Thoracic aorta (tissue), 2 donors: ENCODE measurements at regions not wholly inside any gene's neighbourhood (a gene's known extent, or its start where the extent isn't known, plus 50 kb on each side); places are given as distances from the start of the nearest gene placed in this dataset.
A peak's percentile ranks its signal among the peaks of the same experiment; 100 is the strongest.

Experiments
- ATAC-seq: fragments of 150-250 bp; one replicate; pipeline ENCODE4 v1.8.0; 2017; ENCODE audit warnings: low read depth; ENCODE audit not compliant: insufficient number of reproducible peaks, low FRiP score
- DNase-seq: peaks from one replicate; pipeline ENCODE4 v3.0.0-alpha.2; 2020; ENCODE audit warnings: low spot score
- H3K27ac ChIP-seq, 2 donors: fragments of 200-600 bp; sonication (generic); 1 replicate in 1 of 2; 2 replicates in 1 of 2; pipeline ENCODE4 v1.5.1; 2016; ENCODE audit warnings: mild to moderate bottlenecking in 2 of 2, moderate library complexity in 2 of 2
- H3K27me3 ChIP-seq: fragments of 200-600 bp; sonication (generic); replicated peaks from 2 replicates; pipeline ENCODE4 v1.6.0; 2016; ENCODE audit warnings: mild to moderate bottlenecking; ENCODE audit not compliant: insufficient read depth
- H3K36me3 ChIP-seq: fragments of 200-600 bp; sonication (generic); one replicate; pipeline ENCODE4 v1.5.1; 2016
- H3K4me1 ChIP-seq, 2 donors: fragments of 200-600 bp; sonication (generic); 1 replicate in 1 of 2; 2 replicates in 1 of 2; pipeline versions ENCODE4 v1.5.1 to v1.6.0; 2016; ENCODE audit warnings: low read depth in 2 of 2, mild to moderate bottlenecking in 1 of 2; ENCODE audit not compliant: control insufficient read depth in 1 of 2
- H3K4me3 ChIP-seq: fragments of 200-600 bp; sonication (generic); 2 replicates; pipeline ENCODE4 v1.5.1; 2016; ENCODE audit warnings: mild to moderate bottlenecking
- H3K9me3 ChIP-seq: fragments of 200-600 bp; sonication (generic); 2 replicates; pipeline ENCODE4 v1.5.1; 2016
- CTCF ChIP-seq: fragments of 200-600 bp; sonication (generic); IDR thresholded peaks from one replicate; pipeline ENCODE4 v1.5.1; 2019; ENCODE audit warnings: antibody characterized with exemption

- ATAC-seq: no peak
- H3K27ac ChIP-seq: no peak overlapping the region
These were observed 1124.2 kb downstream of the NAALADL2 start for GRCh38 chr3:175983379-175983778.

GRCh38 chr3:175980486-175981090, 1121.5 kb downstream of the NAALADL2 start:
- Histone ChIP-seq H3K4me1 (peaks cover 0 to 7% of the 10 kb centered on the region in 2 donors), H3K4me3 (no peak overlapping the region), H3K27me3 (no peaks in the 10 kb centered on the region), H3K9me3 (no peaks in the 10 kb centered on the region), H3K27ac (peak overlapping the region in 1 of 2 donors; percentile 34), H3K36me3 (no peaks in the 10 kb centered on the region)
- ATAC-seq: no peak
- TF ChIP-seq CTCF: no peak
- no peak for DNase-seq

More at GRCh38 chr3:175983379-175983778, 1124.2 kb downstream of the NAALADL2 start:
- Histone ChIP-seq H3K9me3 (no peaks in the 10 kb centered on the region), H3K4me3 (no peak overlapping the region), H3K4me1 (peaks cover 0 to 7% of the 10 kb centered on the region in 2 donors), H3K27me3 (no peaks in the 10 kb centered on the region), H3K36me3 (no peaks in the 10 kb centered on the region)
- no peak for TF ChIP-seq CTCF
- no peak for DNase-seq

- no peaks in the 10 kb centered on the region for H3K9me3 ChIP-seq
- TF ChIP-seq CTCF: no peak
- DNase-seq (no peak), ATAC-seq (no peak)
- H3K36me3 ChIP-seq: no peaks in the 10 kb centered on the region
- H3K4me3 ChIP-seq: no peak overlapping the region
- no peaks in the 10 kb centered on the region for H3K27me3 ChIP-seq
- no peak overlapping the region for H3K27ac ChIP-seq
- peaks cover 0 to 7% of the 10 kb centered on the region in 2 donors for H3K4me1 ChIP-seq
These were observed 1119.0 kb downstream of the NAALADL2 start for GRCh38 chr3:175977968-175978752.

DNA sequence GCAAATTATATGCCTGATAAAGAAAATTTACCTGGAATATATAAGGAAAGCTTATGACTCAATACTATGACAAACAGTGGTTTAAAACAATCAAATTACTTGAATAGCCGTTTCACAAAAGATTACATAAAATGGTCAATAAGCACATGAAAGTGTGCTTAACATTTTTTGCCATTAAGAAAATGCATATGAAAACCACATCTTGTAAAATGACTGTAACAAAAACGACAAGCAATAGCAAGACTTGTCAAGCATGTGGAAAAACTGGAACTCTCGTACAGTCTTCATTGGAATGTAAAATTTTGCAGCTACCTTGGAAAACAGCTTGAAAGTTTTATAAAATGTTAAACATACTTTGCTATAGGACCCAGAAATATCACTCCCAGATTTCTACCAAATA, 1110.3 kb downstream of the NAALADL2 start:
- DNase-seq (no peak), ATAC-seq (no peak)
- H3K9me3 ChIP-seq: peaks cover 6% of the 10 kb centered on the region
- H3K36me3 ChIP-seq: no peaks in the 10 kb centered on the region
- H3K27me3 ChIP-seq: no peaks in the 10 kb centered on the region
- TF ChIP-seq CTCF: no peak
- H3K4me1 ChIP-seq: no peaks in the 10 kb centered on the region
- no peak overlapping the region for H3K27ac ChIP-seq
- H3K4me3 ChIP-seq: no peak overlapping the region

- no peak for DNase-seq
- no peak for ATAC-seq
- H3K4me1 ChIP-seq: no peaks in the 10 kb centered on the region
- H3K9me3 ChIP-seq: peaks cover 6% of the 10 kb centered on the region
- TF ChIP-seq CTCF: no peak
- H3K27me3 ChIP-seq: no peaks in the 10 kb centered on the region
- no peaks in the 10 kb centered on the region for H3K36me3 ChIP-seq
- H3K4me3 ChIP-seq: no peak overlapping the region
- H3K27ac ChIP-seq: no peak overlapping the region
These were observed 1105.9 kb downstream of the NAALADL2 start for GRCh38 chr3:175965036-175965435.
